ENCODE measurements at regions not wholly inside any gene's neighbourhood (a gene's known extent, or its start where the extent isn't known, plus 50 kb on each side); places are given as distances from the start of the nearest gene placed in this dataset.

- TF ChIP-seq CTCF (conservative IDR thresholded peaks at IDR 0.05 in 1 of 2, IDR thresholded peaks at IDR 0.05 in 1 of 2; ENCODE audit: extremely low read depth in 1 of 2, insufficient read depth in 1 of 2, low read depth in 1 of 2, low read length in 2 of 2) (no peak), EZH2 (IDR thresholded peaks at IDR 0.05; ENCODE audit: borderline replicate concordance, low read length) (no peak)
These were observed 292.0 kb upstream of the MBL2 start for GRCh38 chr10:53064614-53065013.
